NCI-H1417 (cell line): ENCODE measurements at regions not wholly inside any gene's neighbourhood (a gene's known extent, or its start where the extent isn't known, plus 50 kb on each side); places are given as distances from the start of the nearest gene placed in this dataset.
A peak's percentile ranks its signal among the peaks of the same experiment; 100 is the strongest.
"Not testable (repeated sequence)": the region's sequence is repeated elsewhere in the genome, so short reads cannot be mapped to it uniquely, and the experiment has no call there.

Experiments used
- DNase-seq, 3 experiments: peaks; one replicate each; lab custom pipeline; 2025; lab: John Stamatoyannopoulos, UW

GRCh38 chr20:29427201-29428060 lies 1830.0 kb upstream of the DEFB115 start:
- no peak for DNase-seq

GRCh38 chr20:29430531-29430930 lies 1826.9 kb upstream of the DEFB115 start:
- no peak for DNase-seq

- DNase-seq = not testable (repeated sequence)
Observed at GRCh38 chr20:29440721-29441120, 1816.7 kb upstream of the DEFB115 start.

GRCh38 chr20:29443206-29443781 lies 1814.2 kb upstream of the DEFB115 start:
- DNase-seq = peak; percentile 31 to 71 (median 38)

- no peak for DNase-seq
Observed at GRCh38 chr20:29443819-29444218, 1813.6 kb upstream of the DEFB115 start.

- DNase-seq = peak; percentile 52 to 87 (median 85)
Observed at GRCh38 chr20:29445050-29445907, 1812.2 kb upstream of the DEFB115 start.

GRCh38 chr20:29447517-29448484 lies 1809.7 kb upstream of the DEFB115 start:
- DNase-seq = not testable (repeated sequence)

- DNase-seq = no peak
Observed at GRCh38 chr20:29448806-29449470, 1808.5 kb upstream of the DEFB115 start.

GRCh38 chr20:29452186-29452585 lies 1805.3 kb upstream of the DEFB115 start:
- no peak for DNase-seq

- not testable (repeated sequence) for DNase-seq
Observed at GRCh38 chr20:29456987-29457693, 1800.3 kb upstream of the DEFB115 start.

- no peak for DNase-seq
Observed at GRCh38 chr20:29472606-29473005, 1784.9 kb upstream of the DEFB115 start.

- not testable (repeated sequence) for DNase-seq
Observed at GRCh38 chr20:29492840-29493239, 1764.6 kb upstream of the DEFB115 start.

- DNase-seq = peak in 2 of 3 experiments; percentile 40 to 50
Observed at GRCh38 chr20:29496767-29497166, 1760.7 kb upstream of the DEFB115 start.

GRCh38 chr20:29497261-29497671 lies 1760.2 kb upstream of the DEFB115 start:
- DNase-seq = peak; percentile 85 to 96 (median 90)

GRCh38 chr20:29497684-29498083 lies 1759.8 kb upstream of the DEFB115 start:
- DNase-seq = peak in 2 of 3 experiments; percentile 68 to 71

GRCh38 chr20:29500738-29501137 lies 1756.7 kb upstream of the DEFB115 start:
- DNase-seq = peak in 1 of 3 experiments; percentile 8

GRCh38 chr20:29514634-29515033 lies 1742.8 kb upstream of the DEFB115 start:
- DNase-seq = not testable (repeated sequence)

GRCh38 chr20:29516847-29517246 lies 1740.6 kb upstream of the DEFB115 start:
- DNase-seq = not testable (repeated sequence)

GRCh38 chr20:29519610-29520241 lies 1737.7 kb upstream of the DEFB115 start:
- not testable (repeated sequence) for DNase-seq
